CD1c-positive myeloid dendritic cell (primary cell): ENCODE measurements at regions not wholly inside any gene's neighbourhood (a gene's known extent, or its start where the extent isn't known, plus 50 kb on each side); places are given as distances from the start of the nearest gene placed in this dataset.
"Not testable (repeated sequence)": the region's sequence is repeated elsewhere in the genome, so short reads cannot be mapped to it uniquely, and the experiment has no call there.

Experiments
- DNase-seq: peaks from one replicate; pipeline ENCODE4 v3.0.0-alpha.2; 2016; ENCODE audit errors: extremely low spot score

GRCh38 chr6:132198896-132199295, 202.4 kb downstream of the MOXD1 start:
- DNase-seq, result no peak

- no peak for DNase-seq
These were observed 203.2 kb downstream of the MOXD1 start for GRCh38 chr6:132198040-132198439.

GRCh38 chr6:132194529-132194928, 206.7 kb downstream of the MOXD1 start:
- no peak for DNase-seq

- DNase-seq, result no peak
These were observed 208.6 kb downstream of the MOXD1 start for GRCh38 chr6:132192631-132193030.

- no peak for DNase-seq
These were observed 210.5 kb downstream of the MOXD1 start for GRCh38 chr6:132190815-132191175.

GRCh38 chr6:132190097-132190814, 211.0 kb downstream of the MOXD1 start:
- no peak for DNase-seq

- DNase-seq, result peak; percentile 37
These were observed 212.6 kb downstream of the MOXD1 start for GRCh38 chr6:132188556-132189264.

GRCh38 chr6:132187816-132188215, 213.5 kb downstream of the MOXD1 start:
- no peak for DNase-seq

- not testable (repeated sequence) for DNase-seq
These were observed 216.3 kb downstream of the MOXD1 start for GRCh38 chr6:132184966-132185365.

- no peak for DNase-seq
These were observed 221.3 kb downstream of the MOXD1 start for GRCh38 chr6:132179955-132180354.

- DNase-seq, result no peak
These were observed 223.7 kb upstream of the CCN2 start for GRCh38 chr6:132174919-132175318.

- no peak for DNase-seq
These were observed 217.8 kb upstream of the CCN2 start for GRCh38 chr6:132168961-132169360.

- no peak for DNase-seq
These were observed 217.0 kb upstream of the CCN2 start for GRCh38 chr6:132167929-132168892.

- no peak for DNase-seq
These were observed 215.4 kb upstream of the CCN2 start for GRCh38 chr6:132166526-132167051.

- DNase-seq, result no peak
These were observed 214.5 kb upstream of the CCN2 start for GRCh38 chr6:132165677-132166076.

GRCh38 chr6:132161283-132161682, 210.1 kb upstream of the CCN2 start:
- no peak for DNase-seq

- no peak for DNase-seq
These were observed 202.2 kb upstream of the CCN2 start for GRCh38 chr6:132153221-132153898.

GRCh38 chr6:132147530-132148011, 196.4 kb upstream of the CCN2 start:
- DNase-seq, result no peak

- DNase-seq, result no peak
These were observed 193.3 kb upstream of the CCN2 start for GRCh38 chr6:132144456-132144855.

- no peak for DNase-seq
These were observed 192.1 kb upstream of the CCN2 start for GRCh38 chr6:132143258-132143657.

GRCh38 chr6:132142768-132143167, 191.6 kb upstream of the CCN2 start:
- no peak for DNase-seq
